ENCODE measurements at regions not wholly inside any gene's neighbourhood (a gene's known extent, or its start where the extent isn't known, plus 50 kb on each side); places are given as distances from the start of the nearest gene placed in this dataset.

GRCh38 chr2:107266555-107266954 is 380.6 kb upstream of the ST6GAL2 start:
- no peak for TF ChIP-seq POLR2A (IDR thresholded peaks at IDR 0.05; ENCODE audit: low read length)
- no peak for TF ChIP-seq GATA1 (IDR thresholded peaks at IDR 0.05; ENCODE audit: low read depth, low read length)

Data from erythroblast (primary cell).